Esophagus muscularis mucosa (tissue), 4 donors: ENCODE measurements at regions not wholly inside any gene's neighbourhood (a gene's known extent, or its start where the extent isn't known, plus 50 kb on each side); places are given as distances from the start of the nearest gene placed in this dataset.

ENCODE experiments used
- CTCF ChIP-seq, 3 experiments: fragments of 200-600 bp in 2 of 3; fragments of 450-650 bp in 1 of 3; sonication (generic) in 2 of 3; IDR thresholded peaks; one replicate each; pipeline ENCODE4 v1.5.1; 2017 to 2019; ENCODE audit warnings: antibody characterized with exemption in 3 of 3, mild to moderate bottlenecking in 2 of 3, moderate library complexity in 1 of 3
- EP300 ChIP-seq: sonication (generic); formaldehyde crosslinking; IDR thresholded peaks from one replicate; pipeline ENCODE4 v1.6.1; 2017; ENCODE audit warnings: antibody characterized with exemption
- POLR2A ChIP-seq: fragments of 450-650 bp; IDR thresholded peaks from one replicate; pipeline ENCODE4 v1.6.1; 2017; ENCODE audit warnings: antibody characterized with exemption, moderate library complexity, mild to moderate bottlenecking, low read depth

- no peak for TF ChIP-seq EP300
- no peak for TF ChIP-seq CTCF (IDR thresholded peaks at IDR 0.05)
- TF ChIP-seq POLR2A, result no peak
Measured at GRCh38 chr20:1775117-1775516, 117.5 kb upstream of the SIRPG start.
